ENCODE measurements at regions not wholly inside any gene's neighbourhood (a gene's known extent, or its start where the extent isn't known, plus 50 kb on each side); places are given as distances from the start of the nearest gene placed in this dataset.
A peak's percentile ranks its signal among the peaks of the same experiment; 100 is the strongest.
"Not testable (repeated sequence)": the region's sequence is repeated elsewhere in the genome, so short reads cannot be mapped to it uniquely, and the experiment has no call there.

- DNase-seq: no peak
These were observed 118.9 kb upstream of the SFSWAP start for GRCh38 chr12:131591714-131592709.

DNA sequence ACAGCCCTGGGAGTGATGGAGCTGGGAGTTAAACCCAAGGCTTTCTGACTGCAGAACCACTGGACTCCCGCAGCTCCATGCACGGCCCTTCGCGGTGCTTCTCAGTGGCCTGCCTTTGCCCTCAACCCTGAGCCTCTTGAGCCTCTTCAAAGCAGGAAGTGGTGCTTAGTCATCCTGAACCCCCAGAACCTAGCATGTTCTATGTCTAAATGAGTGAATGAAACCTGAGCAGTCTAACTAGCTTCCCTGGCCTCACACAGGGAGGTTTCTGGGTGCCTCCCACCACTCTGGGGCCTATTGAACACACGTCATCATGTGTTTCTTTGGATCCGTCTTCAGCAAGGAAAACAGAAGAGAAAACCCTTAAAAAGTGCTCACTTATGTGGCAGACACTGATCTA, 117.9 kb upstream of the SFSWAP start:
- DNase-seq: no peak

DNA sequence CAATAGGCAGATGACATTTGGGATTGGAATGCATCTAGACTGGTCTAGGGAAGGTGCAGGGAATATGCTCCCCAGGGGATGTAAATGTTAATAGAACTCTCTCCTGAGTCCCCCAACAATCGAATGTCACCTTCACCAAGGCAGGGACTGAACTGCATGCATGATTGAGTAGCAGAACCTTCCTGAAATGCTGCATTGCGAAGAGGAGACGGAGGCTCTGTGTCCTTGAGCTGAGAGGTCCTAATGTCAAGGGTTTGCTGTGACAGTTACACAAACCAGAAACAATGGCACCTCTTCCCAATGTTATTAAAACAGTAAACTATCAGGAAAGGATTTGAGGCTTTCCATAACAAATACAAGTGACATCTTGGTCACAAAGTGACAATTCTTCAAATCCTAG, 117.5 kb upstream of the SFSWAP start:
- DNase-seq: no peak

GRCh38 chr12:131596115-131596514, 114.8 kb upstream of the SFSWAP start:
- DNase-seq: no peak

- DNase-seq: no peak
These were observed 113.6 kb upstream of the SFSWAP start for GRCh38 chr12:131597333-131597732.

DNA sequence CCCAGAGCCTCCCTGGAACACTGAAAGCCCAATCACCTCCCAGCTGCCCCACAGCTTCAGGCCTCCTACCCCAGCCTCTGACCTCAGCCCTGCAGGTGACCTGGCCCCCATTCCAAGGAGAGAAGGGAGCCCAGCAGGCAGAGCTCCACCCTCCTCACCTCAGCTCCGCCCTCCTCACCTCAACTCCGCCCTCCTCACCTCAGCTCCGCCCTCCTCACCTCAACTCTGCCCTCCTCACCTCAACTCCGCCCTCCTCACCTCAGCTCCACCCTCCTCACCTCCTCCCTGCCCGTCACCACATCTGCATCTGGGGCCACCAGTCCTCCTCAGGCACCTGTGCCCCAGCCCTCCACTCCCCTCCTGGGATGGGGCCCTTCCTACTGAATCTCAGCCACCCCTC, 112.2 kb upstream of the SFSWAP start:
- DNase-seq: no peak

DNA sequence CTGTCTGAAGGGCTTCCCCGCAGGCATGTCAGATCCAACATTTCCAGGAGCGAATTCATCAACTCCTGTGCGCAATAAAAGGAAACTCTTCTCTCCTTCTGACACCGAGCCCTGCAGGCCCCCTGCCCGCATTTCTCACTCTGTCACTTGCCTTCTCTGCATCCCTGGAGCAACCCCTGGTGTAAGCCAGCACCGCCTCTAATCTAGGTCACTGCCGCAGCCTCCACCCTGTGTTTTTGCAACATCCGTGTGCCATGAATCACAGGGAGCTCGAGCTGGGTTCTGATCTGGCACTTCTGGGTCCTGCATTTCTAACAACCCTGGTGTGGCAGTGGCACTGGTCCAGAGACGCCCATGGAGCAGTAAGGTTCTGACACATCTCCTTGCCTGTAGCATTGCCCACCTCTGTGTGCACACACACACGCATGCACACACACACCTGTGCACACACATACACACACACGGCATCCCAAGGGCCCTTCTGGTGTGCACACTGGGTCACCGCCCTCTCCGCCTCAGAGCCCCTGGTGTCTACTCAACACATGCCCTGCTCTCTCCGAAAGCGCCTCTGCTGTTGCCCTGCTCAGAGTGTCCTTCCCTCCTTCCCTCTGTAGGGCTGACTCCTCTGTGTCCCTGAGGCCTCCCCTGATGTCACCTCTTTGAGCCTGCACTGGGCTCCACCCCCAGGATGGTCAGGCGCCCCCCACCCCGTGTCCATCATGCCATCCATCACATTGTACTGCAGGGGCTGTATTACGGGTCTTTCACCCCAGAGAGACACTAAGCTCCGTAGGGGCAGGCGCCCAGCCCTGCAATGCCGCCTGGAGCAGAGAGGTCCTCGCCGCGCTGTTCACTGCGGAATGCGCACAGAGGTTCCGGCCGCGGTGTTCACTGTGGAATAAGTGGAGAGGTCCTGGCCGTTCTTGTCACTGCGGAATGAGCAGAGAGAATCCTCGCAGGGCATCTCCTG, 111.4 kb upstream of the SFSWAP start:
- no peak for DNase-seq

DNA sequence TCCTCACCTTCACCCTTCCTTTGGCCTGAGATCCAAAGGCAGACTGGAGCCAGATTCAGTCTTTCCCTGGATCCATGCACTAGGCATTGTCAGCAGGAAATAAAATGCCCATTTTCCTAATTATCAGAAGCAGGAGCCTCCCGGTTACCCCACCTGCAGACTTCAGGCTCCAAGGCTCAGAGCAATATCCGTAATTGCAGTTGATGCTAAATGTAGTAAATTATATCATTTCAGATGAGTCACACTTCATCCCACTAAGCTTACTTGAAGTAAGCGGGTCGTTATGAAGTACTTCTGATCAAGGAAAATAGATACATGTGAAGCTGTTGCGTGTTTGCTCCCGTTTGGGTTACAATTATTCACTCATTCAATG, 110.7 kb upstream of the SFSWAP start:
- DNase-seq: no peak

- DNase-seq: not testable (repeated sequence)
These were observed 109.4 kb upstream of the SFSWAP start for GRCh38 chr12:131601499-131601898.

- no peak for DNase-seq
These were observed 107.6 kb upstream of the SFSWAP start for GRCh38 chr12:131603106-131603938.

DNA sequence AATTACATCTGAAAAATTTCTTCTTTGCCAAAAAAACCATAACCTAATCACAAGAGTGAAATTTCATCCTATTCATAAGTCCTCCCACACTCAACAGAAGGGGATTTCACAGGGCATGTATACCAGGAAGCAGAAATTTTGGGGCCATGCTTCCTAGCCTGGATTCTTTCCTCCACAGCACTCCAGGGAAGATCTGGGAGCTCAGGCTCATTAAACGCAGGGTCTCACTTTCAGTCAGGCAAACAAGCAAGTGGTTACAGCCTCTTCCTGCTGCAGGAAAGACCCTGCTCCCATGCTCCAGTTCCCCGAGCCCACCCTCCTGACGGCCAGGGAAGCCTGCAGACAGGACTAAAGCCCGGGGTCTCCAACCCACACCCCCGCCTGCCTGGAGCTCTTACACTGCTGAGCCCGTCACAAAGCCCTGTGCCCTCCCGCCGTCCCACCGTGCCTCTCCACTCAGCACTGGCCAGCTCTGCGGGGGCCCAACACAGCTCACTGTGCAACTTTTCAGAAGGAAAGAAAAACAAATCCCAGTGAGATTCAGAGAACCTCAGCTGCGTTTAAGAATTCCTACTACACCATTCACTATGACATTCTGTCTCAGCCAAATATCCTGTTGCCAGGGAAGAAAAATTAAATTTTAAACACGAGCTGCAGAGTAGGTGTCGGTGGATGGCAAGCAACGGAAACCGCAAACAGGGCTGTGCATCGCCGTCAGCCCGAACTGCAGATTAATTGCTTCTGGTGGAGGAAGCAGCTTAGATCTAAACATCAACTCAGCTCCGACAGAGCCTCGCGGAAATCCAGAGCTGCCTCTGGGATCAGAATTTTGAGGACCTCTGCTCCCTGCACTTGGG, 106.7 kb upstream of the SFSWAP start:
- no peak for DNase-seq

GRCh38 chr12:131604859-131605258, 106.0 kb upstream of the SFSWAP start:
- no peak for DNase-seq

GRCh38 chr12:131605304-131605829, 105.5 kb upstream of the SFSWAP start:
- DNase-seq: no peak

GRCh38 chr12:131606218-131606901, 104.5 kb upstream of the SFSWAP start:
- no peak for DNase-seq

GRCh38 chr12:131607658-131608447, 103.0 kb upstream of the SFSWAP start:
- DNase-seq: no peak

- DNase-seq: peak; percentile 16 to 29
These were observed 101.9 kb upstream of the SFSWAP start for GRCh38 chr12:131608740-131609690.

DNA sequence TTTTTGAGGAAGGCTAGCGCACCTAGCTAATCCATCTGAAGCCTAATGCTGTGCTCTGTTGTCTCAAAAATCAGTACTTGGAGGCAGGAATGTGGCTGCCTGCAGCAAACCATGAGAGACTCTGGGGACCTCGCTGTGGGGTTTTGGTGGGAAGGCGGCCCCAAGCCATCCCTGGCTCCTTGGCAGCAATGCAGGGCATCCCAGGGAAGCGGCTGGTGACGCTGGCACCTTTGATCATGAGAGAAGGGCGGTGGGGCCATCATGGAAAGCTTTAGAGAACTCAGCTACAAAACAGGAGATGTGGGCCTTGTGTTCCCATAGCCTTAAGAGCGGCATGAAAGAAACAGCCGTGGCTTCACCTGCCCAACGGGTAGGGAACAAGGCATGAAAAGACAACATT, 101.1 kb upstream of the SFSWAP start:
- DNase-seq: no peak

GRCh38 chr12:131610181-131610580, 100.7 kb upstream of the SFSWAP start:
- no peak for DNase-seq

- no peak for DNase-seq
These were observed 100.0 kb upstream of the SFSWAP start for GRCh38 chr12:131610891-131611290.
